GM23338 (cell line): ENCODE measurements at regions not wholly inside any gene's neighbourhood (a gene's known extent, or its start where the extent isn't known, plus 50 kb on each side); places are given as distances from the start of the nearest gene placed in this dataset.

Source experiments
- ATAC-seq: fragments of 200-7000 bp; cut with Tn5 transposase; 3 replicates; pipeline ENCODE4 v1.9.1; 2020
- DNase-seq: peaks from one replicate; pipeline ENCODE4 v3.0.0-alpha.2; 2015; ENCODE audit warnings: low spot score
- H2AFZ ChIP-seq: fragments of 200-600 bp; sonication (generic); 2 replicates; pipeline ENCODE4 v1.8.0; 2016; ENCODE audit warnings: antibody characterized with exemption, mild to moderate bottlenecking, moderate library complexity
- H3F3A ChIP-seq: fragments of 200-600 bp; sonication (generic); replicated peaks from 2 replicates; pipeline ENCODE4 v1.8.0; 2017; ENCODE audit warnings: antibody characterized with exemption, mixed run types, low read depth
- H3K27ac ChIP-seq: fragments of 200-600 bp; sonication (generic); 2 replicates; pipeline ENCODE4 v1.6.1; 2016; ENCODE audit warnings: low read depth
- H3K27me3 ChIP-seq: fragments of 200-600 bp; sonication (generic); 2 replicates; pipeline ENCODE4 v1.8.0; 2016; ENCODE audit warnings: mild to moderate bottlenecking, mixed run types, moderate library complexity; ENCODE audit not compliant: insufficient read depth
- H3K36me3 ChIP-seq: fragments of 200-600 bp; sonication (generic); 2 replicates; pipeline ENCODE4 v1.8.0; 2016; ENCODE audit warnings: mild to moderate bottlenecking; ENCODE audit not compliant: insufficient read depth
- H3K4me1 ChIP-seq: fragments of 200-600 bp; sonication (generic); 2 replicates; pipeline ENCODE4 v1.8.0; 2016; ENCODE audit warnings: mild to moderate bottlenecking, moderate library complexity; ENCODE audit not compliant: insufficient read depth
- H3K4me2 ChIP-seq: fragments of 200-600 bp; sonication (generic); 2 replicates; pipeline ENCODE4 v1.7.1; 2017; ENCODE audit warnings: mixed run types
- H3K4me3 ChIP-seq: fragments of 200-600 bp; sonication (generic); 2 replicates; pipeline ENCODE4 v1.6.1; 2016; ENCODE audit warnings: mixed run types
- H3K79me2 ChIP-seq: fragments of 200-600 bp; sonication (generic); replicated peaks from 2 replicates; pipeline ENCODE4 v1.8.0; 2017; ENCODE audit warnings: mild to moderate bottlenecking; ENCODE audit not compliant: insufficient read depth
- H3K9me2 ChIP-seq: fragments of 200-600 bp; sonication (generic); 2 replicates; pipeline ENCODE4 v1.8.0; 2017; ENCODE audit not compliant: insufficient read depth
- H4K20me1 ChIP-seq: fragments of 200-600 bp; sonication (generic); replicated peaks from 2 replicates; pipeline ENCODE4 v1.8.0; 2017; ENCODE audit warnings: mild to moderate bottlenecking; ENCODE audit not compliant: insufficient read depth
- H3K27ac Mint-ChIP-seq: 2 replicates; pipeline ENCODE4 v1.8.0; 2020; ENCODE audit warnings: inconsistent platforms, mild to moderate bottlenecking, moderate library complexity, mixed read lengths
- H3K27me3 Mint-ChIP-seq: 3 replicates; pipeline ENCODE4 v1.8.0; 2022; ENCODE audit warnings: low read depth, mild to moderate bottlenecking, moderate library complexity, mixed read lengths, inconsistent platforms; ENCODE audit not compliant: insufficient read depth, poor library complexity
- H3K36me3 Mint-ChIP-seq: 3 replicates; pipeline ENCODE4 v1.8.0; 2021; ENCODE audit warnings: low read depth, mild to moderate bottlenecking, inconsistent platforms, moderate library complexity, mixed read lengths
- H3K4me1 Mint-ChIP-seq: 3 replicates; pipeline ENCODE4 v1.8.0; 2020; ENCODE audit warnings: mild to moderate bottlenecking, inconsistent platforms, mixed read lengths
- H3K4me3 Mint-ChIP-seq: 3 replicates; pipeline ENCODE4 v1.8.0; 2021; ENCODE audit warnings: moderate library complexity, mild to moderate bottlenecking, inconsistent platforms, mixed read lengths
- H3K9me3 Mint-ChIP-seq: 3 replicates; pipeline ENCODE4 v1.8.0; 2020; ENCODE audit warnings: moderate library complexity, mild to moderate bottlenecking, inconsistent platforms, mixed read lengths
- CREB1 ChIP-seq: fragments of 250-450 bp; sonication (Bioruptor Pico); IDR thresholded peaks from 2 replicates; pipeline ENCODE4 v1.5.0; 2020; ENCODE audit warnings: low read depth, mild to moderate bottlenecking, moderate library complexity
- CTCF ChIP-seq, 2 experiments: fragments of 200-600 bp in 1 of 2; sonication (generic) in 1 of 2; conservative IDR thresholded peaks; 2 replicates each; pipeline versions ENCODE4 v1.5.1 to v1.6.1; 2016 to 2017; ENCODE audit warnings: antibody characterized with exemption in 2 of 2, low read depth in 2 of 2, mild to moderate bottlenecking in 2 of 2, moderate library complexity in 1 of 2
- ETS1 ChIP-seq: IDR thresholded peaks from 2 replicates; pipeline ENCODE4 v1.6.1; 2016; ENCODE audit warnings: antibody characterized with exemption
- EZH2 ChIP-seq: fragments of 200-600 bp; sonication (generic); IDR thresholded peaks from one replicate; pipeline ENCODE4 v1.8.0; 2017; ENCODE audit warnings: antibody characterized with exemption, mild to moderate bottlenecking, low read depth; ENCODE audit not compliant: unreplicated experiment
- EZH2phosphoT487 ChIP-seq: fragments of 200-600 bp; sonication (generic); IDR thresholded peaks from one replicate; pipeline ENCODE4 v1.8.1; 2018; ENCODE audit warnings: antibody characterized with exemption; ENCODE audit not compliant: unreplicated experiment
- JUNB ChIP-seq: IDR thresholded peaks from one replicate; pipeline ENCODE4 v1.6.1; 2016; ENCODE audit warnings: antibody characterized with exemption; ENCODE audit not compliant: unreplicated experiment
- NANOG ChIP-seq: IDR thresholded peaks from 2 replicates; pipeline ENCODE4 v1.6.1; 2016; ENCODE audit warnings: antibody characterized with exemption, borderline replicate concordance
- REST ChIP-seq: IDR thresholded peaks from one replicate; pipeline ENCODE4 v1.6.1; 2018; ENCODE audit warnings: antibody characterized with exemption; ENCODE audit not compliant: unreplicated experiment
- STAT1 ChIP-seq: IDR thresholded peaks from one replicate; pipeline ENCODE4 v1.6.1; 2016; ENCODE audit warnings: antibody characterized with exemption; ENCODE audit not compliant: unreplicated experiment
- ZNF114 ChIP-seq: fragments of 250-450 bp; sonication (Bioruptor Pico); IDR thresholded peaks from 2 replicates; pipeline ENCODE4 v1.5.0; 2020; ENCODE audit warnings: mild to moderate bottlenecking, moderate library complexity
- ZNF331 ChIP-seq: fragments of 250-450 bp; sonication (Bioruptor Pico); IDR thresholded peaks from 2 replicates; pipeline ENCODE4 v1.5.0; 2020; ENCODE audit warnings: low read depth, mild to moderate bottlenecking, moderate library complexity
- ZNF462 ChIP-seq: fragments of 250-450 bp; sonication (Bioruptor Pico); IDR thresholded peaks from 2 replicates; pipeline ENCODE4 v1.5.0; 2020; ENCODE audit warnings: mild to moderate bottlenecking, moderate library complexity

GRCh38 chr9:79195879-79196278 is 375.9 kb upstream of the TLE4 start:
- no peak overlapping the region for H3K4me2 ChIP-seq
- no peak overlapping the region for H3K27ac Mint-ChIP-seq

More at GRCh38 chr9:79195879-79196278, 375.9 kb upstream of the TLE4 start:
- ATAC-seq (no peak), DNase-seq (no peak)
- Mint-ChIP-seq H3K27me3 (no peaks in the 10 kb centered on the region), H3K4me1 (peaks cover under 1% of the 10 kb centered on the region; the same call in 2 of the 3 replicates), H3K9me3 (no peaks in the 10 kb centered on the region), H3K36me3 (no peaks in the 10 kb centered on the region), H3K4me3 (no peak overlapping the region)
- H3K9me2 ChIP-seq = 0 out of 2 replicates have a peak, but pooled peaks cover 7% of the 10 kb centered on the region
- H3K27ac ChIP-seq = no peak overlapping the region
- H4K20me1 ChIP-seq = no peaks in the 10 kb centered on the region
- H3K36me3 ChIP-seq = no peaks in the 10 kb centered on the region
- TF ChIP-seq EZH2 (no peak), ZNF462 (CRISPR knock-in tag) (no peak), ETS1 (no peak), STAT1 (no peak), CREB1 (CRISPR knock-in tag) (no peak), NANOG (no peak), ZNF114 (CRISPR knock-in tag) (no peak), CTCF (conservative IDR thresholded peaks at IDR 0.05; ENCODE audit: low read depth in 2 of 2) (no peak), REST (no peak), ZNF331 (CRISPR knock-in tag) (no peak), EZH2phosphoT487 (no peak), JUNB (no peak)
- no peaks in the 10 kb centered on the region for H3K4me1 ChIP-seq
- no peaks in the 10 kb centered on the region for H3K27me3 ChIP-seq
- no peaks in the 10 kb centered on the region for H3K79me2 ChIP-seq
- H2AFZ ChIP-seq = no peak overlapping the region
- no peaks in the 10 kb centered on the region for H3F3A ChIP-seq
- H3K4me3 ChIP-seq = no peak overlapping the region
